IPS-NIHi11 (cell line): ENCODE measurements at regions not wholly inside any gene's neighbourhood (a gene's known extent, or its start where the extent isn't known, plus 50 kb on each side); places are given as distances from the start of the nearest gene placed in this dataset.
"Not testable (repeated sequence)": the region's sequence is repeated elsewhere in the genome, so short reads cannot be mapped to it uniquely, and the experiment has no call there.

Experiments
- DNase-seq: peaks from one replicate; pipeline ENCODE4 v3.0.0; 2012; ENCODE audit warnings: mixed read lengths, low spot score

DNA sequence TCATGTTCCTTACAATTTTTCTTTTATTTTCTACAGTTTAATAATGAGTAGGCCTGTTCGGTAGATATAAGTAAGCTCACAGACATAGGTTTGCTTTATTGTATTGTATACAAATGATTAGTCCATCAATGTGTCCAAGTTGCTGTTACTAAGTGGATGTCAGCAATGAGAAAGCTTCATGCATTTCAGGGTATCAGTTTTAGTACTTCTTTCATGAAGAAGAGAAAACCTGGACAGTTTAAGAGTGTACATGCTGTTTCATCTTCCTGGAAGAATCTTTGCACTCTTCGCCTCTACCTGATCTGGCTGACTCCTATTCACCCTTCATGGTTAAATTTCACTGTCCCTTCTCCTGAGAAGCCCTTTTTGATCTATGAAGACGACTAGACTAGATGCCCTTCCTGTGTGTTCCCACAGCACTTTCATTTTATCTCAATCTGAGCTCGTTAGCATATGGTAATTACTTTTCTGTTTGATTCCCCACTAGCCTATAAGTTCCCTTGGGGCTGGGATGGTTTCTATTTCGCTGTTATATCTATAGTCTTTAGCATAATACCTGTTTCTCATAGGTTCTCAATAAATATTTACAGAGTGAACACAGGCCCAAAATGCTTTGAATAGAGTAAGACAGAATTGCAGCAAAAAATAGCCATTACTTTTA is 70.7 kb downstream of the CETN3 start:
- no peak for DNase-seq

DNA sequence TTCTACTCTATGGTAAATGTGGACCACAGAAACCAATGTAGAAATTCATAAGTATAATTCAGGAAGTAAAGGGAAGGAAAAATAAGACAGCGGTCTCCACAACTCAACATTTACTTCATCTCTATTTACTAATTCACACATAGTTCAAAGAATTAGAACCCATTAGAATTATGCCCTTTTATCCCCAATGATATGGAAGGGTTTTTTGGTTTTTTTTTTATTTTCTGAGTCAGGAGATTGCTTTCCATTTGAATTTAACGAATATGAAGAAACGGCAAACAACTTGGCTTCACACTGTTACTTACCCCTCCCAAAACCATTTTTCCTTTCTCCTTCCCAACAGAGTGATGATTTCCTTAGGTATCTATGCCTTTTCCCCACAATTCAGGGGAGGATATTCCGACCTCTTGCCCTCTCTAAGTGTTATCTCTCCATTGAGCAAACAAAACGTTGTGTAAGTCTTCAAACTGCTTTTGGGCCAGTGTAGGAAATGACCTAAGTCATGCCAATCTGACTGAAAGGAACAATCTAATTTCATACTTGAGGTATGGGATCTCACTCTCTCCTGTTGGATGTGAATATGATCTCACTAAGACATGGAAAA is 72.0 kb downstream of the CETN3 start:
- no peak for DNase-seq

DNA sequence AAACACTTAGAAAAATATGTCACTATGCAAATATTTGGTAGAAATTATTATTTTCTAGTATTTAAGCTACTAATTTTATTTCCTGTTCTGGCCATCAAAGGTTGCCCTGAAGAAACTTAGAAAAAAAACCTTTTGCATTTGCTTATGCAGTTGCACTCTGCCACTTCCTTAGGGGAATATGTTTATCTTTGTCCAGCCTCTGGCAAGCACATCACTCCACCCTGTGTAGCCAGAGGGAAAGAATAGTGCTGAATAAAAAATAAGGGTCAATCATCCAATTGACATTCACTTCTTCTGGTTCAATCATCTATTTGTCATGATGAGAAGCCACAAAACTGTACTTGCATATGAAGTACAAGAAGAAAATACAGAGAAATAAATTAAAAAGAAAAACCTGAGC is 72.8 kb downstream of the CETN3 start:
- DNase-seq: no peak

GRCh38 chr5:90334741-90335140 is 74.8 kb downstream of the CETN3 start:
- DNase-seq: no peak

GRCh38 chr5:90329911-90330310 is 79.6 kb downstream of the CETN3 start:
- no peak for DNase-seq

GRCh38 chr5:90326995-90327394 is 82.6 kb downstream of the CETN3 start:
- no peak for DNase-seq

- DNase-seq: no peak
Measured at GRCh38 chr5:90325093-90325492, 84.5 kb downstream of the CETN3 start.

DNA sequence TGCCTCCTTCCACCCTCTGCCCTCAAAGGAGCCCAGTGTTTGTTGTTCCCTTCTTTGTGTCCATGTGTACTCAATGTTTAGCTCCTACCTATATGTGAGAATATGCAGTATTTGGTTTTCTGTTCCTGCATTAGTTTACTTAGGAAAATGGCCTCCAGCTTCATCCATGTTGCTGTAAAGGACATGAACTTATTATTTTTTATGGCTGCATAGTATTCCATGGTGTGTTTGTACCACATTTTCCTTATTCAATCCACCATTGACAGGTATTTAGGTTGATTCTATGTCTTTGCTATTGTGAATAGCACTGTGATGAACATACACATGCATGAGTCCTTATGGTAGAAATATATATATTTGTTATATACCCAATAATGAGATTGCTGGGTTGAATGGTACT is 89.2 kb downstream of the CETN3 start:
- not testable (repeated sequence) for DNase-seq

- DNase-seq: no peak
Measured at GRCh38 chr5:90312027-90312426, 97.5 kb downstream of the CETN3 start.

DNA sequence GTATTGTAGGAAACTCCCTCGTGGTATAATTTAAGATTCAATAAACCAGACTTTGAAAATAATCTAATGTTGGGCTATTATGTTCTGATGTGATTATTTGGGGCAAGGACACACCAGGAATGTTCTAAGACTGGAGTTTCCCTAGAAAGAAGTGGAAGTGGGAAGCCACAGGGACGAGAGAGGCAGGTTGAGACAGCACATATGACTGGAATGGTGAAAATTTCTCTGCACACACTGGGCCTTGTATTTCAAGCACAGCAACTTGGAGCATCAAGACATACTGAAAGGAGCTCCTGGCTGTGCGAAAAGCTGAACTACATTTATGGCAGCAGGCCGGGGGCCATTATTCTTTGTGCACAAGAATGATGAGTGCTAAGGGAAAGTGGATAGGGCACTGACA is 98.2 kb downstream of the CETN3 start:
- DNase-seq: no peak

DNA sequence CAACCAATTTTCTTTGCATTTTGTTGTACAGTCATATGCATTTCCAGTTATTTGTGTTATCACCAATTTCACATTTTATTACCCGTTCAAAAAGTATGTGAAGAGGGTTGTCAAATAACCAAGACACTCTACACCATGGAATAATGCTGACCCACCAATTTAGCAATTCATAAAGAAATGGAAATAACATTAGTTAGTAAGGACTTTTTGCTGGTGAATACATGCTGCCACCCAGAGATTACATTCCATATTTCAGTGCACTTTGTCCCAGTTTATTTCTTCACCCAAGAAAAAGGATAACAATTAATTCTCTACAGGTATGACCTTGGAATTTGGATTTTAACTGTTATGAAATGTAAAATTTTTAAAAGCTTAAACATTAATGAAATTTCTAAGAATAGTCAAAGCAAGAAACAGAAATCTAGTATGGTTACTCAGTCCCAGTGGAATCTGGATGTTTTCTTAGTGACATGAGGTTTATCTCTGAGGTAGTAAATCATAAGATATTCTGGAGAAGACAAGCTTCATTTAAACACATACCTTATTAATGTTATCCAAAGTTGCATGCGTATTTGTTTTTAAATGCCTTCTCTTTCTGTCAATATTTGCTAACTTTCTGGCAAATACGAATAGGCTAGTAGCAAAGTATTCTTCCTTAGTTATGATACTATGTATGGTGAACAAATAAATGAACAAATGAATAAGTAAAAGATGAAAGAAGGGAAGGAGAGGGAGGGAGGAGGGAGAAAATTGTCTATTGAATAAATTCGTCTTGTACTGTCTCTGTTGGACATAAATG is 100.6 kb downstream of the CETN3 start:
- DNase-seq: no peak

- no peak for DNase-seq
Measured at GRCh38 chr5:90307782-90308181, 101.8 kb downstream of the CETN3 start.

- DNase-seq: no peak
Measured at GRCh38 chr5:90307322-90307721, 102.2 kb downstream of the CETN3 start.

DNA sequence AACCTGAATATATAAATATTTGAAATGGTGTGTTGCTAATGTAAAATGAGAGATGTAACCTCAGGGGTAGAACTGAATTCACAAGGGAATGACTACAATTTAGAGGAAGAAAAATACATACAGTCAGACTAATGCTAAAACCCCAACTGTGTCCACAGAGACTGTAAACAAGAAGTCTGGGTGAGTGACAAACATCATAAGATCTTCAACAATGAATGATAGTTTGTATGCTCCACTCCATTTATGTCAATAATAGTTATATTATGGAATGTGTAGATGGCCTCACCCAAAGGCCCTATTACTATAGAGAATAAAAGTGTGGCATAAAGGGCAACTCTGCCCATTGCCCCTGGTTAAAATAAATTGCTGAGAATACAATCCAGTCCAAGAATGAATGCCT is 102.9 kb downstream of the CETN3 start:
- DNase-seq: no peak

- DNase-seq: no peak
Measured at GRCh38 chr5:90305041-90305720, 104.4 kb downstream of the CETN3 start.

GRCh38 chr5:90301248-90301647 is 108.3 kb downstream of the CETN3 start:
- no peak for DNase-seq

DNA sequence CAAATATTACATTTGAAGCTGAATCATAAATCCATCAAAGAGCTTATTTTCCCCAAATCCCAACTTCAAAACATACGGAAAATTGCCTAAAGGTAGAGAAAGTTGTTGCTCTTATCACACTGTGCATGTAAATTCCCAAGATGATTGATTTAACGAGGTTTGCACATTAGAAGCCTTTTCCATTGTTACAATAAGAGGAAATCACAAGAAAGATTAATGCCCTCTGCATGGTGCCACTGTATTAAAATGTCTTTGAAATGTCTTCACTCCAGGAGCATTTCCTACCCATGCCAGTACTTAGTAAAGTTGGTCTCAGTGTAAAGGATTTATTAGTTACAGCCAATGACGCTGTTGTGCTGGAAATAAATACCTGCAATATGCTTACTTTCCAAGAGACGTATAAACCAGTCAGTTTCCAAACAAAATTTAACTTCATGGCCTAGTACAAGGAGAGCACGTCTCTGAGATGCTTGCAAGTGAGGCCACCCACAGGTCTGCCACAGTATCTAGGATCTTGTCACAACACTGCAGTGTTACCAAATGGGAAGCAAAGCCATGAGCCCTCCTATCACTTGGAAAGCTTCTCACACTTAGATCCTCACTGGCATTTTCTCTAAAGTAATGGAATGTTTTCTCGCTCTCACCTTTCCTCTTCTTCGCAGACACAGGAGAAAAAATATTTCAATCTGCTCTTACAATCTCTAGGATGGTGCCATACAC is 112.4 kb downstream of the CETN3 start:
- peak; percentile 17 for DNase-seq

- DNase-seq: no peak
Measured at GRCh38 chr5:90294604-90295003, 115.0 kb downstream of the CETN3 start.

DNA sequence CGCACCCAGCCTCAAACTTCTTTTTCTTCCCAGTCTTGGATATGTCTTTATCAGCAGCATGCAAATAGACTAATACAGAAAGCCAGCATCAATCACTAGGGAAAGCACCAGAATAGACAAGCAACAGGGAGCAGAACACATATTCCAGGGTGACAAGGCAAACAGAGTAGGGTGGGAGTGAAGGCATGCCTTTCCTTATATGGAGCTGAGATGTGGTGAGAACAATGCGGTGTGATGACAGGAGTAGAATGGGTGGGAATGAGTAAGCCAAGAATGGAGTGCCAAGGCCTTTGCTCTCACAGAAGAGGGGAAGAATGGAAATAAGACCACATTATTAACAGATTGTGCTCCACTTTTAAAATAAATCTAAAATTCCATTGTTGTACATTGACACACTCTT is 115.6 kb downstream of the CETN3 start:
- peak; percentile 32 for DNase-seq

GRCh38 chr5:90290648-90291047 is 118.9 kb downstream of the CETN3 start:
- no peak for DNase-seq

GRCh38 chr5:90289837-90290236 is 119.7 kb downstream of the CETN3 start:
- no peak for DNase-seq

DNA sequence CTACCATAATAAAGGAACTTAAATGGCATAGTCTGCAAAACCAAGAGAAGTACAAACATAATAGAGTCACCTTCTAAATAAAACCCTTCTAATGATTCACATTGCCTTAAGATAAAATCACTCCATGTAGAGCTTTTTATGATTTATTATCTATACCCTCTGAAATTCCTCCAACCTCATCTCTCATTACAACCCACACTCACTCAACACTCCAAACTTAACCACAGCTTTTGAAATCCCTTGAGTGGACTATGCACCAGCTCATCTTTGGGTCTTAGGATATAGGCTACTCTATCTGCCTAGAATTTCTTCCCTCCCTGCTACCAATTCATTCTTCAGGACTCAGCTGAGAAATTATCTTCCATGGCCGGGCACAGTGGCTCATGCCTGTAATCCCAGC is 122.5 kb downstream of the CETN3 start:
- DNase-seq: no peak
